ENCODE measurements at regions not wholly inside any gene's neighbourhood (a gene's known extent, or its start where the extent isn't known, plus 50 kb on each side); places are given as distances from the start of the nearest gene placed in this dataset.

DNA sequence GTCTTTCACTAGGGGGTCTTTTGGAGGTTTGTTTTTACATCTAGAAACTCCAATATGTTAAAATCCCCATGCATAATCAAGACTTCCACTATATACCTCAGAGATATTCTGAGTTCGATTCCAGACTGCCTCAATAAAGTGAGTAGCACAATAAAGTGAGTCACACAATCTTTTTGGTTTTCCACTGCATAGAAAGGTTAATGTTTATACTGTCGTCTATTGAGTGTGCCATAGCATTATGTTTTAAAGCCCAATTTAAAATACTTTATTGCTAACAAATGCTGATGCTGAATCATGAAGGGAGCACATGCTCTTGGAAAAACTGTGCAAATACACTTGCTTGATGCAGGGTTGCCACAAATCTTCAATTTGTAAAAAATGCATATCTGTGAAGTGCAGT is 227.5 kb upstream of the ZFHX3 start:
- H3K4me1 ChIP-seq (ENCODE audit: insufficient read depth, low read length) = no peaks in the 10 kb centered on the region
- no peaks in the 10 kb centered on the region for H3K79me2 ChIP-seq (ENCODE audit: insufficient read depth, low read length)
- no peaks in the 10 kb centered on the region for H4K20me1 ChIP-seq (ENCODE audit: insufficient read depth, low read length)
- H2AFZ ChIP-seq (ENCODE audit: low read length) = no peak overlapping the region
- no peaks in the 10 kb centered on the region for H3K36me3 ChIP-seq (ENCODE audit: insufficient read depth, low read length)
- no peak for DNase-seq (ENCODE audit: insufficient read length, low spot score, missing footprints)
- no peak overlapping the region for H3K4me2 ChIP-seq (ENCODE audit: insufficient read depth, low read length)
- no peak overlapping the region for H3K27ac ChIP-seq (ENCODE audit: low read depth, low read length)
- H3K27me3 ChIP-seq (ENCODE audit: insufficient read depth, low read length) = no peaks in the 10 kb centered on the region
- TF ChIP-seq, protein P1, sequence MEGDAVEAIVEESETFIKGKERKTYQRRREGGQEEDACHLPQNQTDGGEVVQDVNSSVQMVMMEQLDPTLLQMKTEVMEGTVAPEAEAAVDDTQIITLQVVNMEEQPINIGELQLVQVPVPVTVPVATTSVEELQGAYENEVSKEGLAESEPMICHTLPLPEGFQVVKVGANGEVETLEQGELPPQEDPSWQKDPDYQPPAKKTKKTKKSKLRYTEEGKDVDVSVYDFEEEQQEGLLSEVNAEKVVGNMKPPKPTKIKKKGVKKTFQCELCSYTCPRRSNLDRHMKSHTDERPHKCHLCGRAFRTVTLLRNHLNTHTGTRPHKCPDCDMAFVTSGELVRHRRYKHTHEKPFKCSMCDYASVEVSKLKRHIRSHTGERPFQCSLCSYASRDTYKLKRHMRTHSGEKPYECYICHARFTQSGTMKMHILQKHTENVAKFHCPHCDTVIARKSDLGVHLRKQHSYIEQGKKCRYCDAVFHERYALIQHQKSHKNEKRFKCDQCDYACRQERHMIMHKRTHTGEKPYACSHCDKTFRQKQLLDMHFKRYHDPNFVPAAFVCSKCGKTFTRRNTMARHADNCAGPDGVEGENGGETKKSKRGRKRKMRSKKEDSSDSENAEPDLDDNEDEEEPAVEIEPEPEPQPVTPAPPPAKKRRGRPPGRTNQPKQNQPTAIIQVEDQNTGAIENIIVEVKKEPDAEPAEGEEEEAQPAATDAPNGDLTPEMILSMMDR (IDR thresholded peaks at IDR 0.05; ENCODE audit: extremely low read depth, low read depth, low read length) = no peak
- H3K4me3 ChIP-seq (ENCODE audit: insufficient read depth, low read length) = no peak overlapping the region
- no peaks in the 10 kb centered on the region for H3K9me3 ChIP-seq (ENCODE audit: low read depth, low read length)

DNA sequence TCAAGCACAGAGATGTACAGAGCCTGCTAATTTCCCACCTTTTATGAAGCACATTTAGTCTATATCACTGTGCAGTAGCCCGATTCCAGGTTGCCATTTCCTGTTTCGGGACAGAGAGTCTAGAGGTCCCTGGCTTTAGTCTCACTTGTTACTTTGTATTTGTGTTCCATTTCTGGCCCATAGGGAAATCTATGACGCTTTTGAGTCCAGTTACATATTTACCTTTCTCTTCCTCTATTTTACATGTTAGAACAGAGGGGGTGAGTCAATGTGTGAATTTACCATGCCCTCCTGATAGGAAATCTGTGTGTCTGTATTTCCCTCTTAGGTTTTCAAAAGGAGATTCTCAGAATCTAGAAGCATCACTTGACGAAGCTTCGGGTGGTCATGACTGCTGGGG is 227.1 kb upstream of the ZFHX3 start:
- Histone ChIP-seq H3K4me1 (ENCODE audit: insufficient read depth, low read length) (no peaks in the 10 kb centered on the region), H3K27me3 (ENCODE audit: insufficient read depth, low read length) (no peaks in the 10 kb centered on the region), H3K36me3 (ENCODE audit: insufficient read depth, low read length) (no peaks in the 10 kb centered on the region), H4K20me1 (ENCODE audit: insufficient read depth, low read length) (no peaks in the 10 kb centered on the region), H3K4me3 (ENCODE audit: insufficient read depth, low read length) (no peak overlapping the region), H3K27ac (ENCODE audit: low read depth, low read length) (no peak overlapping the region), H2AFZ (ENCODE audit: low read length) (no peak overlapping the region), H3K79me2 (ENCODE audit: insufficient read depth, low read length) (no peaks in the 10 kb centered on the region), H3K9me3 (ENCODE audit: low read depth, low read length) (no peaks in the 10 kb centered on the region), H3K4me2 (ENCODE audit: insufficient read depth, low read length) (no peak overlapping the region)
- TF ChIP-seq, protein P1 (IDR thresholded peaks at IDR 0.05; ENCODE audit: extremely low read depth, low read depth, low read length) = no peak
- no peak for DNase-seq (ENCODE audit: insufficient read length, low spot score, missing footprints)

DNA sequence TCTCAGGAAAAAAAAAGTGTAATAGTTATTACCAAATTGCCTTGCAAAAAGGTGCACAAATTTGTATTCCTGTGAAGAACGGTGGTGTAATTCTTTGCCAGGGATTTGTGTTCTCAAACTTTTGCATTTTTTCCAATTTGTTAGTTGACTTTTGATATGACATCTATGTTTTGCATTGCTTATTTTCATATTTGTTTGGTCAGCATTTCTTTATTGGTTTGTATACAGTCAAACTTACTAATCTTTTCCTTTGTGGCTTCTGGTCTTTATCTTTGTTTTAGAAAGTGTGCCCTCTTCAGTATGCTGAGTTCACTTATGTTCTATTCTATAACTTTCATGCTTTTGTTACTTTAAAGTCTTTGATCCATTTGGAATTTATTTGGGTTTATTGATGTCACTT is 226.2 kb upstream of the ZFHX3 start:
- H3K9me3 ChIP-seq (ENCODE audit: low read depth, low read length) = no peaks in the 10 kb centered on the region
- H3K4me2 ChIP-seq (ENCODE audit: insufficient read depth, low read length) = no peak overlapping the region
- TF ChIP-seq, protein P1 (IDR thresholded peaks at IDR 0.05; ENCODE audit: extremely low read depth, low read depth, low read length) = no peak
- no peak overlapping the region for H2AFZ ChIP-seq (ENCODE audit: low read length)
- no peaks in the 10 kb centered on the region for H3K36me3 ChIP-seq (ENCODE audit: insufficient read depth, low read length)
- H3K79me2 ChIP-seq (ENCODE audit: insufficient read depth, low read length) = no peaks in the 10 kb centered on the region
- H3K27ac ChIP-seq (ENCODE audit: low read depth, low read length) = no peak overlapping the region
- no peak for DNase-seq (ENCODE audit: insufficient read length, low spot score, missing footprints)
- no peak overlapping the region for H3K4me3 ChIP-seq (ENCODE audit: insufficient read depth, low read length)
- H3K4me1 ChIP-seq (ENCODE audit: insufficient read depth, low read length) = no peaks in the 10 kb centered on the region
- no peaks in the 10 kb centered on the region for H3K27me3 ChIP-seq (ENCODE audit: insufficient read depth, low read length)
- no peaks in the 10 kb centered on the region for H4K20me1 ChIP-seq (ENCODE audit: insufficient read depth, low read length)

DNA sequence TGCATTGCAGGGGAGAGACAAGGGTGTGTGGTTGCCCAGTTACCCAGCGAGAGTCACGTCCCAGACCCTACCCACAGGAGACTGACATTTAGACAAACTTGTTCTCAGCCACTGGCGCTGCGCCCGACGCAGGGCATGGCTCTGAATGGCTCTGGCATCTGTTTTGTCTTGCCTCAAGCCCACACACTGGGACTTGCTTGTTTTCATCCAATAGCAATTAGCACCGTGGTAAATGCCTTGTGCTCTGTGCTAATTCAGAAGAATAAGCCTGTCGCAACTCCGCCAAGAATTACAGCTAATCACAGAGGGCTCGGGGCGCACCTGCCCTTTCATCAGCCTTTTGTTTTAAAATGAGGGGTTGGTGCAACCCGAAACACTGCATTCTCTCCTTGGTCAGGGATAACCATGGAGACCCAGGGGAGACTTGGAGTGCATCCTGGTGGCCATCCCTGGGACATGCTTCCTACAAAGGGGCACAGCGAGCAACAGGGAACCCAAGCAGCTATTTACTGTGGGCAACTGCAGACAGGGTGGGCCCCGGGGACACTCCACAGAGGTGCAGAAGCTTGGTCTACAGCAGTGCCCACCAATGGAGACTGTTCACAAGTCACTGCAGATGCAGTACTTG is 220.6 kb upstream of the ZFHX3 start:
- H4K20me1 ChIP-seq (ENCODE audit: insufficient read depth, low read length) = no peaks in the 10 kb centered on the region
- no peaks in the 10 kb centered on the region for H3K4me1 ChIP-seq (ENCODE audit: insufficient read depth, low read length)
- H3K36me3 ChIP-seq (ENCODE audit: insufficient read depth, low read length) = no peaks in the 10 kb centered on the region
- H2AFZ ChIP-seq (ENCODE audit: low read length) = no peak overlapping the region
- TF ChIP-seq, protein P1 (IDR thresholded peaks at IDR 0.05; ENCODE audit: extremely low read depth, low read depth, low read length) = peak; percentile 25
- no peaks in the 10 kb centered on the region for H3K9me3 ChIP-seq (ENCODE audit: low read depth, low read length)
- no peak overlapping the region for H3K4me2 ChIP-seq (ENCODE audit: insufficient read depth, low read length)
- peak; percentile 69 for DNase-seq (ENCODE audit: insufficient read length, low spot score, missing footprints)
- no peaks in the 10 kb centered on the region for H3K79me2 ChIP-seq (ENCODE audit: insufficient read depth, low read length)
- H3K4me3 ChIP-seq (ENCODE audit: insufficient read depth, low read length) = no peak overlapping the region
- H3K27ac ChIP-seq (ENCODE audit: low read depth, low read length) = no peak overlapping the region
- no peaks in the 10 kb centered on the region for H3K27me3 ChIP-seq (ENCODE audit: insufficient read depth, low read length)
